ENCODE measurements at regions not wholly inside any gene's neighbourhood (a gene's known extent, or its start where the extent isn't known, plus 50 kb on each side); places are given as distances from the start of the nearest gene placed in this dataset.

DNA sequence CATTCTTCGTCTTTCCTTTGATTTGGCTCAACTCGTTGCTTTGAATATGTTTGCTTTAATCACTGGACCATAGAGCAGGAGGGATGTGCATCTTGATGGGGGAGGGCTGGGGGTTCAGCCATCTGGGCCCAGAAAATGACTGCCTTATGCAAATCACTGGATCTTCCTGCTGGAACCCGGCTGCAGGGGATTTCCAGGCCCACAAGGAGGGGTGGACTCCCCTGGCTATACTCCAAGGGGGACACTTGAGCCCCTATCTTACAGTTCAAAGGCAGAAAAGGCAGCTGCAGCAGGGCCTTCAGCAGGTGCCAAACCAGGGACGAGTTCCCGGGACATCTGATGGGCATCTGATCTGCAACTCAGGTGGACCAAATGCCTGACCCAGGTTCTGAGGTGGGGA lies 122.5 kb downstream of the DICER1 start:
- DNase-seq = peak; percentile 5

DNA sequence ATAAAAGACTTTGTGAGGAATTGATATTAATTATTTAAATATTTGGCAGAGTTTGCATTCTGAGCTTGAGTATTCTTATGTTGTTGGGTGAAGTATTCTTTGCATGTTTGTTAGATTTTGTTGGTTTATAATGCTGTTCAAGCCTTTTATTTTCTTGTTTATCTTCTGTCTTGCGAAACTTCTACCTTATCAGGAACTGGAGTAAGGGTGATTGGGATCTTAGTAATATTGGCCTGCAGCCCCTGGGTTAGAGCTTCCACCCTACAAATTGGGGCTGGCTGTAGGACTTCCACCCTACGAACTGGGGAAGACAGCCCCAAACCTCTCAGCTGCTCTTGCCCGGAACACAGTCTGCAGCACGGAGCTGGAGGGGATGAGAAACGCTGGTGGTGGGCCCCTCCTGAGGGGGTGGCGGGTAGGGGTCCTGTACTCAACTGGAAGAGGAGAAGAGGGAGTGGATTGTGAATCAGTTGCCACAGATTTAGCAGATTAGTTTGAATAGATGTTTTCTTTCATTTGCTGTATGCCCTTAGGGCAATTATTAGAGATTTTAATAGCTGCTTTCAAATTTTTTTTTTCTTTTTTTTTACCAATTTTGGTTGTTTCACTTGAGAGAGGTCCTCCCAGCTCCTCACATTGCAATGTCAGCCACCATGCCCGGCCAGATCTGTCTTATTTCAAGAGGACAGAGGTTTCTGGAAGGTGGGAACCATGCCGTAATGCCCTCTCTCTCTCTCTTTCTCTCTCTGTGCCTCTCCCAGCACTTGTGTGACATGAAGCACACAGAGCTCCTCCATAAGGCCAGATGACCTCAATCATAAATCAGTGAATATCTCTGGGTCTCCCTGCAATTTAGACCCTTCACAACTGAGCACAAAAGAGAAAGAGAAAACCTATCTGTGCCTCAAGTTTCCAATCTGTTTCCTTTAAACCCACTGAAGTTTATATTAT lies 123.4 kb downstream of the DICER1 start:
- DNase-seq = no peak

DNA sequence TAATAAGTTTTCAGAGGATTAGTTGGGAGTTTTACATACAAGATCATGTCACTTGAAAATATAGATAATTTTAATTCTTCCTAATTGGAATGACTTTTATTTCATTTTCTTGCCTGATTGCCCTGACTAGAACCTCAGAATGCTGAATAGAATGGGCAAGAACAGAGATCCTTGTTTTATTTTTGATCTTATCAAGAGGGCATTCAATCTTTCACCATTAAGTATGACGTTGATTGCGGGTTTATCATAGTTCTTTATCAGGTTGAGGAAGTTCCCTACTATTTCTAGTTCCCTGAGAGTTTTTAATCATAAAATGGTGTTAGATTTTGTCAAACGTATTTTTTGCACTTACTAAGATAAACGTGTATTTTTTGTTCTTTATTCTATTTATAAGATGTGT lies 124.3 kb downstream of the DICER1 start:
- DNase-seq = no peak

GRCh38 chr14:95026851-95027463 lies 130.4 kb downstream of the DICER1 start:
- DNase-seq = peak; percentile 47

GRCh38 chr14:95025941-95026340 lies 131.4 kb downstream of the DICER1 start:
- no peak for DNase-seq

GRCh38 chr14:95025218-95025617 lies 132.1 kb downstream of the DICER1 start:
- DNase-seq = no peak

DNA sequence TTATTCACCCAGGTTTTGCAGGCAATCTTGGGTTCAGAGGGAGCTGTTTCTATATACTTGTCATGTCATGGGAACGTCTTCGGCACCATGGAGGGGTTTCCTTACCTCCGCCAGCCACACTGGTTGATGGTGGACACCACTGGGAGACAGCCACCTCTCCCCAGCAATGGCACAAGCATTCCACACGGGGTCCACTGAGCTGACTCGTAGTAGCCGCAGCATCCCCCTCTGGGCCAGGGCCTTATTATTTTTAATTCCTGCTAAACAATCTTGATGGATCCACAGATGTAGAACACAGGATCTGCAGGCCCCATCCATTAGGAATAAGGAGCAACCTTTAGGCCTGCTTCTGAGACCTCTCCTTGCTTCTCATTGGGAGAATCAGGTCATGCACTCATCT lies 132.9 kb downstream of the DICER1 start:
- no peak for DNase-seq

DNA sequence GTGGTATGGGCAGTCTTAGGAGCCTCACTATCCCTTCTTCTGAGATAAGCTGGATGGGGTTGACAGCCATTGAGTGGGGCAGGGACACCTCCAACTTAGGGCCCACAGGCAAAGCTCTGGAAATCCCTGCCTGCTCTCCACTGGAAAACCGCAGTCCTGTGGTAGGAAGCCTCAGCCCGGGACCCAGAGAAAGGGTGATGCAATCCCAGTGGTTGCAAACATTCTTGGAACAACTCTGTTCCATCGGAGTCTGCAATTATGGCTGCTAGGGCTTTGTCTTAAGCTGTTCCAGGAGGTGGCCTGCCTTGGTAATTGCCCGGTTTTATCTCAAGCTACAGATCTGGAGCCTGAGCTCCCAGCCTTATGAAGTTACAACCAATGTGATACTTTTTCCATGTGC lies 133.4 kb downstream of the DICER1 start:
- no peak for DNase-seq

- DNase-seq = no peak
These were observed 134.2 kb downstream of the DICER1 start for GRCh38 chr14:95023115-95023514.

GRCh38 chr14:95021588-95021987 lies 135.7 kb downstream of the DICER1 start:
- DNase-seq = no peak

- no peak for DNase-seq
These were observed 138.5 kb downstream of the DICER1 start for GRCh38 chr14:95018821-95019220.

DNA sequence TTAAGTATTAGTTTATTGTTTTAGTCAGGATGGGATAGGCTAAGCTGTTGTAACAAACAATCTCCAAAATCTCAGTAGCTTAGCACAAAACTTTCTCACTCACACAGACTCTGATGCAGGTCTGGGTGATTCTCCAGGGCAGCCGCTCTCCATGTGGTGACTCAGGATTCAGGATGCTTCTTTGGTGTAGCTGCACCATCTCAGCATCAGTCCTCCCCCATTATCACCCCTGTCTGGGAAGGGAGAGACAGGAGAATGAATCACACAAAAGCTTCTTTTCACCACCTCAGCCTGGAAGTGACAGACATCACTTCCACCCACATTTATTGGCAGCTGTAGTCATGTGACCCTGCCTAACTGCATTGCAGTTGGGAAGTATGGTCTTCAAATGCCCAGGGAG lies 142.3 kb downstream of the DICER1 start:
- no peak for DNase-seq

- no peak for DNase-seq
These were observed 143.3 kb downstream of the DICER1 start for GRCh38 chr14:95014036-95014435.

GRCh38 chr14:95011445-95012006 lies 145.8 kb downstream of the DICER1 start:
- no peak for DNase-seq

DNA sequence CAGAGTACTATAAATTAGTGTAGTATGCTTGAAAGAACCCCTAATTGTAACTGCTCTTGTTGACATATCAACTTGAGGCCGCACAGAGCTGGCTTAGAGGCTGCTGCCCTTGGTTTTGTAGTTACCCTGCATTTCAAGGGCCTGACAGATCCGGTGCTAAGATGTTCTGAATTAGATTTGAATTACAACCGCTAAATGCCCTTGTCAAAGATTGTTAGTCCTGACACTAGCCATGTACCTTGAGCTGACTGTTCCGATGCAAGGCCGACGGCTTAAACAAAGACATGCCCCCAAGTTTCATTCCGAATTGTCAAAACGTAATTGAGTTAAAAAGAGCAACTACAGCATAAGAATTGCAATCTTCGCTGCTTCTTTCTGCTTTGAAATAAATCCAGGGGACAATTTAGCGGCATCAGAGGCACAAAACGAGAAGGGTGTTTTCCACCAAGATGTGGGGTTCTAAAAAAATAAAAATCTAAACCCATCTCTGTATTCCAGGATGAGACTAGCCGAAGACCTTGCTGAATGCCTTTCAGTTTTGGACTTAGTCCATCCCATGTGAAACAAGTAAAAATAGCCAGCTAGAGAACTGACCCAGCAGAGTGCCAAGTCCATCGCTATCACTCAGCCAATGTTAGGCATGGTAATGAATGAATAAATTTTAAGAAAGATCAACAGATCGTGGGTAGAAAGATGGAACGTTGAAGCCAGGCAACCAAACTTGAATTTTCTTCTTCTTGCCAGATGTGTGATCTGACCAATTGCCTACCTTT lies 148.7 kb downstream of the DICER1 start:
- no peak for DNase-seq

DNA sequence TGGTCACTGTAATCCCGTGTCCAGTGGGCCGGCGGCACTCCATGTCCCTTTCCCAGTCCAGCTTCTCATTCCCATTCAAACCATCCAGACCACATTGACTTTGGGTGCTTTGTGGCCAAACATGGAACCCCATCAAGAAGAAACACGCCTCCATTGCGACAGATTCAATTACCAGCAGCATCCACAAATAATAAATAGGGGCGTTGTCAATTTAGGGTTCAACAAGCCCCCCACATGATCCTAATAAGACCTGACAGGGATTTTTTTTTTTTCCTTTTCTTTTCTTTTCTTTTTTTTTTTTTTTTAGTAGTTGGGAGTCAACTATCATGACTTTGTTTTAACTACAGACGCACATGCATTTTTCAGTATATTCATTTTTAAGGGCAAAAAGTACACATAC lies 149.4 kb downstream of the DICER1 start:
- DNase-seq = no peak

DNA sequence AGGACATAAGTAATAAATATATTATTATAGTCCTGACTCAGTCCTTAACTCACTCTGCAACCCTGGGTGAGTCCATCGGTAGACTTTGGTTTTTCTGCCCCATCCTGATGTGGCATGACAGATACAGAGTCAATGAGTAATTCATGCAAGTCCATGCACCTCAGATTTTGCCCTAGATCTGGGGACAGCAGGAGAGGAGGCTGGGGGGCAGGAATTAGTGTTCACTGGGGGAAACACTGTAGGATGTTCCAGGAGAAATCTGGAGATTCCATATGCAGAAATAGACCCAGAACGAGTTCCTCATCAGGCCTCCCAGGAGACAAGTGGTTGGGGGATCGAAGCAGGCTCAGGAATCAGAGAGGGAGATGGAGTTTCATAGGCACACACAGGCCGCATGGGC lies 150.8 kb downstream of the DICER1 start:
- DNase-seq = no peak

DNA sequence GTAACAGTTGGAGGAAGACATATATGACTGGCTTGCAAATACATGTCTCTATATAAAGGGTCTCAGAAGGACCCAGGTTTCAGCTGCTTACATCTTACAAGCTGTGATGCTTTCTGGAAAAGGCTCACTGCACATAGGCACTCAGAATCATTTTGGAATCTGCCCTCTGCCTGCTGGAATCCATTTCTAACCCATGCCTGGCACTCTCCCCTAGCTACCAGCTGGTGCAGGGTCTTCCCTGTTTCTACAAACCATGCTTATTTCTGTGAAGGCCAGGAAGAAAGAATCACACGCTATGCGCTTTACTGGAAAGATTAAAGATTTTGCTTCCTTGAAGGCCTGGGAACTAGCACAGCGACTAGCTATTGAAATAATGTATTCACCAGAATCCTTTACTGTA lies 151.3 kb downstream of the DICER1 start:
- DNase-seq = no peak

DNA sequence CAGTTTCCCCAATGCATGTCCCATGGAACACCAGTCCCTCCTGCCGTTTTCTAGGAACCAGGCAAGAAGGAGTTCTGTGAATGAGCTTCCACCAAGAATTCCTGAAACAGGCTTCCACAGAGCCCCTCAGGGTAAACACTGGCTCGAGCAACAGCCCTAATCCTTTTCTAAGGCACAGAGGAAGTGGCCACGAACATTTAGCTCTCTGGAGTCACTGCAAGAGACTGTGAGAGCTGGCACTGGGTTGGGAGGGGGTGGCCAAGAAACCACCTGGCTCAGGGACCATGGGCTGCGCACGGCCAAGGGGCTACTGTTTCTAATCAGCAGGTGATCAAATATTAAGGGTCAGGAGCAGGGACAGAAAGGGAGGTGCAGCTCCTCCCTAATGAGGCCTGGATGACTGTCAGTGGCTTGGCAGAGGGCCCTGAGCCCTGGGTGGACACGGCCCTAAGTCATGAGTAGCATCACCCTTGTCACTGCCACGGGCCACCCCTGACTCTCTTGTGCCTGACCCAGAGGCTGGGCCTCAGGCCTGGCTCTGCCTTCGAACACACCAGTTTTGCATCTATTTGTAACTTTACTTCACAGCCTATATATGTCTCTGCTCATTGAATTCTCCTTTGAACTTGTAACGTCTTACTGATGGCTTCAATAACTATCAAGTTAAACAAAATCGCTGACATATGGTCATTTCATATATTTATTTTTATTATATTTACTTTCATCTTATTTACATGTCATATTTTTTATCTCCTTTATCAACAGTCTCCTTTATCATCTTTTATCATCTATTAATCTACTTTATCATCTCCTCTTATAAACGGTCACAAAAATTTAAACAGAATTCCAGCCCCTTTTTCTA lies 154.0 kb downstream of the DICER1 start:
- no peak for DNase-seq

GRCh38 chr14:94998685-94999084 lies 158.6 kb downstream of the DICER1 start:
- DNase-seq = no peak

DNA sequence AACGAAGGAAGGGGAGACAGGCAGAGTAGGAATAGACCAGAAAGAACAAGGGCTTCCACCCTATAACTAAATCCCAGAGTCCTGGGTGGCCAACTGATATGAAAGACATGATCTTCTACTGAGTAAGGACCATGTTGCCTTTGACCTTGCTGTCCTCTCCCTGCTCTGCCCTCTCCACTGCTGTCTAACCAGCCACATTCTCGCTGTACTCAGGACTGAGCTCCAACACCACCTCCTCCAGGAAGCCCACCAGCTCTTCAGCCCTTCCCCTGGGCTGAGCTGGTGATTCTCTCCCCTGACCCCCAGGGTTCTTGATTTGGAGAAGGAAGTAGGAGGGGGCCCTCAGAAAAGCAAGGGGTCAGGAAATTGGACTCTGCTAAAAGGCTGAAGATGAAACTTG lies 159.2 kb downstream of the DICER1 start:
- no peak for DNase-seq

DNA sequence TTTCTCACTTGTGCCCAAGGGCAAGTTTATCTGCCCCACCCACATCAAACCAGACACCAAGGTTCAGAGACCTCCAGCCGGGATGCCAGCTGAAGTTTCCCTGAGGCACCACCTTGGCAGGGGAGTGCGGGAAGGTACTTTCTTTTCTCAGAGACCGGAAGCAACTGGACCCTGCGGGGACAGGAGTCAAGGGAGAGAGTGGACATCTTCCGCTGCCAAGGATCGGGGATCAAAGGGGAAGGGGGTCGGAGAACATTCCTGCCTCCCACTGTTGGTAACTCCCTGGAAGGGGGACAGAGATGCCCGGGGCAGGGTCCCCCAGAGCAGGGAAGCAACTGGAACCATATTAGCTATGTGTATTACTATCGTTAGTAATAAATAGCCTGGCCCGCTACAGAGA lies 161.8 kb downstream of the DICER1 start:
- no peak for DNase-seq
